ENCODE measurements at regions not wholly inside any gene's neighbourhood (a gene's known extent, or its start where the extent isn't known, plus 50 kb on each side); places are given as distances from the start of the nearest gene placed in this dataset.
A peak's percentile ranks its signal among the peaks of the same experiment; 100 is the strongest.
"Not testable (repeated sequence)": the region's sequence is repeated elsewhere in the genome, so short reads cannot be mapped to it uniquely, and the experiment has no call there.

DNA sequence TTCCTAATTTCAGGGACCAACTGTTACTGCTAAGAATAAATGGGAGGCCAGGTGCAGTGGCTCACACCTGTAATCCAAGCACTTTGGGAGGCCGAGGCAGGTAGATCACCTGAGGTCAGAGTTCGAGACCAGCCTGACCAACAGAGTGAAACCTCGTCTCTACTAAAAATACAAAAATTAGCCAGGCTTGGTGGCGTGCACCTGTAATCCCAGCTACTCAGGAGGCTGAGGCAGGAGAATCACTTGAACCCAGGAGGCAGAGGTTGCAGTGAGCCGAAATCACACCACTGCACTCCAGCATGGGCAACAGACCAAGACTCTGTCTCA, 95.6 kb upstream of the CHD2 start:
- DNase-seq (ENCODE audit: low spot score): not testable (repeated sequence)

DNA sequence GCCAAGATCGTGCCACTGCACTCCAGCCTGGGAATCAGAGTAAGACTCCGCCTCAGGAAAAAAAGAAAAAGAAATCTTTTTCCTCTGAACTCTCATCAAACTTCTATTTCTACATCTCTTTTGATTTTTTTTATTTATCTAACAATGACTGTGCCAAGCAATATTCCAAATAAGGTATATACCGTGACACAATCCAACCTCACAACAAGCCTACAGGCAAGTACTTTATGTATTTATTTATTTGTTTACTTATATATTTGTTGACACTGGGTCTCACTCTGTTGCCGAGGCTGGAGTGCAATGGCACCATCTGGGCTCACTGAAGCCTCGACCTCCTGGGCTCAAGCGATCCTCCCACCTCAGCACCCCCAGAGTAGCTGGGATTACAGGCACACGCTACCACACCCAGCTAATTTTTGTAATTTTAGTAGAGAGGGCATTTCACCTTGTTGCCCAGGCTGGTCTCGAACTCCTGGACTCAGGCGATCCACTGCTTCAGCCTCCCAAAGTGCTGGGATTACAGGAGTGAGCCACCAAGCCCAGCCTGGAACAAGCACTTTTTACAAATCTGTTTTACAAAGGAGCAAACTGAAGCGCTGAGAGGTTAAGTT, 94.9 kb upstream of the CHD2 start:
- DNase-seq (ENCODE audit: low spot score): no peak

DNA sequence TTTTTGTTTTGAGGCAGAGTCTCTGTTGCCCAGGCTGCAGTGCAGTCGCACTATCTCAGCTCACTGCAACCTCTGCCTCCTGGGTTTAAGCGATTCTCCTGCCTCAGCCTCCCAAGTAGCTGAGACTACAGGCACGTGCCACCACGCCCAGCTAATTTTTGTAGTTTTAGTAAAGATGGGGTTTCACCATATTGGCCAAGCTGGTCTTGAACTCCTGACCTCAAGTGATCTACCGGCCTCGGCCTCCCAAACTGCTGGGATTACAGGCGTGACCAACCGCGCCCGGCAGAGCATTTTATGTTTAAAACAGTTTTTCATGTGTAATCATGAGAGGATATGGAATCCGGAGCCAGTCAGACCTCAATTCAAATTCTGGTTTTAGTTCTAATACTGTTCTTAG, 94.0 kb upstream of the CHD2 start:
- not testable (repeated sequence) for DNase-seq (ENCODE audit: low spot score)

DNA sequence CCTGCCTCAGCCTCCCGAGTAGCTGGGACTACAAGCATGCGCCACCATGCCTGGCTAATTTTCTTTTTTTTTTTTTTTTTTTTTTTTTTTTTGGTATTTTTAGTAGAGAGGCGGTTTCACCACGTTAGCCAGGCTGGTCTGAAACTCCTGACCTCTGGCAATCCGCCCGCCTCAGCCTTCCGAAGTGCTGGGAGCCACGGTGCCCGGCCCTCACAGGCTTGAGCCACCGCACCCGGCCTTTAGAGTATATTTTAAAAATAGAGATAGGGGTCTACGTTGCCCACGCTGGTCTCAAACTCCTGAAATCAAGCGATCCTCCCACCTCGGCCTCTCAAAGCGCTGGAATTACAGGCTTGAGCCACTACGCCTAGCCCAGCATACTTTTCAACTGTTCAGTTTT, 93.4 kb upstream of the CHD2 start:
- no peak for DNase-seq (ENCODE audit: low spot score)

DNA sequence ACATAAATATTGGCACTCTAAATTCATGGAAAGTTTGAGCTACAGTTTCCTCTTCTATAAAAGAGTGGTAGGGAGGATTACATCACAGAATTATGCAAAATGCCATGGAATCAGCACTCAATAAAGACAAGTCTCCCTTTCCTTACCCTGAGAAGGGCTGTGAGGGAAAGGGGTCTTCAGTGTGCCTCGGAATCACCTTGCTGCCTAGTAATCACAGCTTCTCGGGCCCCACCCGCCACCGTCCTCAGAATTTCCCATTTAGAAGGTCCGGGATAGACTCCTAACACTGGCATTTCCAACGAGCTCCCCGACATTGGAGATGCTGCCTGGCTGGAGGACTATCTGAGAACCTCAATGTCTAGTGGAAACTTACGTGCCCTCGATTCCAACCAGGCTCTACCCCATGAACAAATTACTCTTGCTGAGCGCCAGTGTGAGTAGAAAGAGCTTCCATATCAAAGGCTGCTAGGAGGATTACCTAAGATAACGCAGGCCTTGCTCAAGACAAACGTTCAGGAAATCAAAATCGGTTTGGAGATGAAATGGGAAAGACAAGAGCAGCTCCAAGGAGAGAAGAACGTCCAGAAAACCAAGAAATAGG, 92.1 kb upstream of the CHD2 start:
- DNase-seq (ENCODE audit: low spot score): no peak

DNA sequence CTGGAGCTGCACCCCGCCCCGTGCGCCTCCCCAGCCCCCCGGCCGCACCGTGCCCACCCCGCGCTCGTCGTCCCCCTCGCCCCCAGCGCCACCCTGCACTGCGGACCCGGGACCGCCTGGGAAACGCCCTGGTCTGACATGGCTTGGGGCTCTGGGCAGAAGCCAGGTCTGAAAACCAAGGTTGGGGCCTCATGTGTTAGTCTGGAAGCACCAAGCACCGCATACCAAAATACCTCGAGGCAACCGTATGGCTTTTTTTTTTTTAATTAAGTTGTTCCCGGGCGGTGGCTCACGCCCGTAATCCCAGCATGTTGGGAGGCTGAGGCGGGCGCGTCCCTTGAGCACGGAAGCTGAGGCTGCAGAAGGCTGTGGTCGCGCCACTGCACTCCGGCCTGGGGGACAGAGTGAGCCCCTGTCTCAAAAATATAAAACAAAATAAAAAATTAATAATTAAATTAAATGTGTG, 91.5 kb upstream of the CHD2 start:
- DNase-seq (ENCODE audit: low spot score): peak; percentile 68

DNA sequence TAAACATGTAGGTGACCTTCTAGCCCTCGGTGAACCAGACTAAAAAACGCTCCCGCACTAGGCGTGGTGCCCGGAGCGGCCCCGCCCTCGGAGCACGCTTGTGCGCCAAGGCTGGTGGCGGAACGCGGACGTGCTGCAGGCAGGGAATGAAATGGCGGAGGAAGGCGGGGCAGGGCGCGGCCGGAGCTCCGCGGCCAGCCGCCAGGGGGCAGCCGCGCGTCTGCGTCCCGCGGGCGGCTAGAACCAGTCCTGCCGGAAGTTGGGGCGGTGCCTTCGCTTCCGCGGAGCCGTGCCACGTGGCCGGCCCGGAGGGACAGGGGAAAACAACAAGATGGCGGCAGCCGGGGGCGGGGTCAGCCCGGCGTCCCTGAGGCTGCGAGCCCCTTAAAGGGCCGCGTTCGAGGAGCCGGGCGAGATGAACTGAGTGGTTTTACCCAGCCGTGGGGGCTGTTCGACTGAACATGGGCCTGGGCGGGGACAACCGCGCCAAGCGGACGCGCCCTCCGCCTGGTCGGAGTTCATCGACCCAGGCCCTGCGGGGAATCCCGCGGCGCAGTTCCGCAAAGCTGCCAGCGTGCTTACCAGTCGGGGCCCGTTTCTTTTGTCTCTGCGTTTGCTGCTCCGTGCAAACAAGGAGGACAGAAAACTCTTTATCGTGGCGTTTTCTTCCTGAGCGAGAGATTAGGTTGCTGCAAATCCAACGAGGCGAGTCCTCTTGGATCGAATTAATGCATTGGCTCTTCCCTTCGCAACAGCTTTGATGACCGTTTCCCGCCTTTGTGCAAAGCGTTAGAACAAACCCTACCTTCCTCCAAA, 90.9 kb upstream of the CHD2 start:
- DNase-seq (ENCODE audit: low spot score): peak; percentile 96

DNA sequence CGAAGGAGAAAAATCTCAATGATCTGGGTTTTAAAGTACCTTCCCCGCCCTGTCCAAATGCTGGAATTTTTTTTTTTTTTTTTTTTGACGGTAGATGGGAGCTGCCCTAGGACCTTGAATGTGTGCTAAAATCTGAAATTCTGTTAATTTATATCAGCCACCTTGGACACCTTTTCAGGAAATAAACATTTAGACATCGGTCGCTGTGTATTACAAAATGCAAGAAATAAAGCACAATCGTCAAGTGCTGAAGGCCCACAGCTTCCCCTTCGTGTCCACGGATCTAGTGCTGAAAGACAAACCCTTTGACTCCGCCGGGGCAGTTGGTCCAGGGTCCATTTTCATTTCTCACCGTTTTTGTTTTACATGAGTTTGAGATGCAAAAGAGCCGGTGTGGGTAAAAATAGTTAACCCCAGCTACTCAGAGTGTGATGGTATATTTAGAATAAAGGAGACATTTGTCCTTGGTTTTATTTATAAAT, 90.2 kb upstream of the CHD2 start:
- peak; percentile 30 for DNase-seq (ENCODE audit: low spot score)

DNA sequence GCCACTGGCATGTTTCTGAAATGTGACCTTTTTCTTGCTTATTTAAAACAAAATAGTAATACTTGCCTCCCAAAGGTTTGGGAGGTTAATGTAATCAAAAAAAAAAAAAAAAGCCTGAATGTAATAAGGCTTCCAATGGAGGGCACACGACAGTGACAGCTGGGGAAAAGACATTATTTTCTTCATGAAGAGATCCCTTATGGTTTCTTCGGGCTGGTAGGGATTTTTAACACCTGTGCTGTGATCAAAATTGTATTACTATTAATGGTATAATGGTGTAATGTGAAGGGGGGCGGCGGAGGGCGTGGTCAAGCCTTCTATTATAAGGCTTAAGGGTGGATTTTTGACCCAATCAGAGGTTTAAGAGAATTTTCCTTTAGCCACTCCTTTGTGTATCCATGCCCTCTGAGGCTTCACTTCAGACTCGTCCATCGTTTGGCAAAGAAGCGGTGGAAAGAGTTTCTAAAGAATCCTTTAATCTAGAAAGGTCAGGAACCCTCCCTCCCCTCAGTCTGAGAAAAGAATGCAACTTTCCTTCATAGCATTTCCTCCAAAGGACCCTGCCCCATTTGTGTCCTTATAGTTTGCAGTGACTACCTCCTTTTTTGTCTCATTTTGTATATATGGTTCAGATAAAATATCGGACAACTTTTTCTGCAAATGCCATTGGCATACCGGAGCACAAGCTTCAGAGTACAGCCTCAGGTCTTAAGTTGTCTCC, 89.5 kb upstream of the CHD2 start:
- peak; percentile 58 for DNase-seq (ENCODE audit: low spot score)

DNA sequence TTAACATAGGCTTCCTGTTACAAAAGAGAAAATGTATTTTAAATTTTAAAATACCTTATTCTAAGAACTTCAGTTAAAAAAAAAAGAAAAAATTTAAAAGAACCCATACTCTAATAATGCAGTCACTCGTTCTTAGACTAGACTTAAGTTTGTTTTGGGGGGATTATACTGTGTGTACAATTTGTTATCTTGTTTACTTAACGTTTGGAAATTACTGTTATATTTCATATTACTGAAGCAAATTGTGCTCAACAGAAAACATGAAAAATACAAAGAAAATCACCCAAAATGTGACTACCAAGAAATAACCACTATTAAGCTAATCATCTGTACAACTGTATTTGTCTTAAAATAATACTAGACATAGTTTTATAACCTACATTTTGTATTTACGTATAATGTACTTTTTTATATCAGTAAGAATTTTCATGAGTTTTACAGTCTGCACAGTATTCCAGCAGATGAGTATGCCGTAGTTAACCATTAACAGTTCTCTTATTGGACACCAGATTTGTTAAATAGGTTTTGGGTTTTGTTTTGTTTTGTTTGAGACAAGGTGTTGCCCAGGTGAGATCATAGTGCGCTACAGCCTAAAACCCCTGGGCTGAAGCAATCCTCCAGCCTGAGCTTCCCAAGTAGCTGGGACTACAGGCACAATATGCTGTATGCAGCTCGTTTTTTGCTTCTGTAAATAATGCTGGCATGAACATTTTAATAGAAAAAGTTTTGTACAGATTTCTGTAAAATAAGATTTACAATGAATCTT, 88.8 kb upstream of the CHD2 start:
- DNase-seq (ENCODE audit: low spot score): no peak

DNA sequence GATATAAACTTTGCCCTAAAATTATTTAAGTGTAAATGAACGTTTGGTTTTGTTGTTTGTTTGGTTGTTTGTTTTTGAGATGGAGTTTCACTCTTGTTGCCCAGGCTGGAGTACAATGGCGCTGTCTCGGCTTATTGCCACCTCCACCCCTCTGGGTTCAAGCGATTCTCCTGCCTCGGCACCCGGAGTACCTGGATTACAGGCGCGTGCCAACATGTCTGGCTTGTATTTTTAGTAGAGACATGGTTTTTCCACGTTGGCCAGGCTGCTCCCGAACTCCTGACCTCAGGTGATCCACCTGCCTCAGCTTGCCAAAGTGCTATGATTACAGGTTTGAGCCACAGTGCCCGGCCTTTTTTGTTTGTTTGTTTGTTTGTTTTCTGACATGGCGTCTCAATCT, 87.9 kb upstream of the CHD2 start:
- DNase-seq (ENCODE audit: low spot score): no peak

DNA sequence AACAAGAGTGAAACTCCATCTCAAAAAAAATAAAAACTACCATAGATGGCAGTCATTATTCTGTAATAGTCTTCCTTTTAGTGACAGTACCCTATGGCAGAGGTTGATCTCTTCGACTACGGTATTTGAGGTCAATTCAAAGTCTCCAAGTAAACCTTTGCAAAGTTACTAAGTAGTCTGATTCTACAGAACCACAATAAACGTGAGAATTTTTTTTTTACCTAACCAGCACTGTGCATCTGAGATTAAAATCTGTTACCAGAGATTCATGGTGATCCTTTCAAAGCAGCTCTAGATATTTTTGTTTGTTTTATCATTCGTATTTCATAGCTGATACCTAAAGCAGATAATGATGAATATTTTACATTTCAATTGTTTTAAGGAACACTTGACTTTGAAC, 86.6 kb upstream of the CHD2 start:
- DNase-seq (ENCODE audit: low spot score): no peak

DNA sequence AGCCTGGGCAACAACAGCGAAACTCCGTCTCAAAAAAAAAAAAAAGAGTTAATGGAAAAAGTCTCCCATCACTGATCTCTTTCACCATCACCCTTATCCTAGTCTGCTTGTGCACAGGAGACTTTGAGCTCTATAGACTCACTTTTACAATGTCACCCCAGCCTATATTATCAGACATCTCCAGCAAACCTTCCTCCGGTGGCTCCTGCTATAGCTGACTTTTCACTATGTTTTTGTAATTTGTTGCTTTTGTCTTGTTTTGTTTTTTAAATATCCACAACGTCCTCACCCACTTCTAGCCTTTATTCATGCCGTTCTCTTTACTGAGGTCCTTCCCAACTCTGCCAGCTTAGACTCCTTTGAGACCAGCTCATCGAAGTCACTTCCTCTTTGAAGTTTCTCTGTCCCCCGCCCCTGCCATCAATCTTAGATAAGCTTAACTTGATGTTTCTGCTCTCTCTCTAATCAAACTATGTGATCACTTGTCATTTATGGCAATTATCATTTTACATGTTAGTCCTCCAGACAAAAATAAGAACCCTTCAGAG, 82.7 kb upstream of the CHD2 start:
- DNase-seq (ENCODE audit: low spot score): no peak

DNA sequence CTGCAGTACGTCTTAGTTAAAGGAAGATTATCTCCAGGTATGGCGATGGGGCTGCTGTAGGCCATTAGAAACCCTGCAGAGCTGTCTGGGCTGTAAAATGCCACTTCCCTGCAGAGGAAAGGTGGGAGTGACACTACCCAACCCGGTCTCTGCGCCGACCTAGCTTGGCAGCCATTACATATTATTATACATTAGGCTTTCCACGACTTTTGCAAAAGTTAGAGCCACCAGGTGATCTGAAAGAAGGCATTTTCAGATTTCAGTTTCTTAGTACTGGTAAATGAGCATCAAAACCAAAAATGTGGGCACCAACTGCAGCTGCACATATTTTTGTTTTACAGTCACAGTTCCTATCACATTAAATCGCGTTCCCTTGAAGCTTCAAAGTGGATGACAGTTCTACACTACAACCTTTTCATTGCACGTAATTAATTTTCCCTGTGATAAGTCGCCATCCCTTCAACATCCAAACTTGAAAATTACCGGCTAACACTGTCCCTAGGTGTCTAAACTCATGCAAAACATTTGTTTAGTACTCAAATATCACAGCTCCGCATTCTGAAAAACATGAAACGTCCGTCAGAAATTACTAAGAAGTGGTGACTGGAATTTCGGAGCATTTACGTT, 81.4 kb upstream of the CHD2 start:
- DNase-seq (ENCODE audit: low spot score): no peak

DNA sequence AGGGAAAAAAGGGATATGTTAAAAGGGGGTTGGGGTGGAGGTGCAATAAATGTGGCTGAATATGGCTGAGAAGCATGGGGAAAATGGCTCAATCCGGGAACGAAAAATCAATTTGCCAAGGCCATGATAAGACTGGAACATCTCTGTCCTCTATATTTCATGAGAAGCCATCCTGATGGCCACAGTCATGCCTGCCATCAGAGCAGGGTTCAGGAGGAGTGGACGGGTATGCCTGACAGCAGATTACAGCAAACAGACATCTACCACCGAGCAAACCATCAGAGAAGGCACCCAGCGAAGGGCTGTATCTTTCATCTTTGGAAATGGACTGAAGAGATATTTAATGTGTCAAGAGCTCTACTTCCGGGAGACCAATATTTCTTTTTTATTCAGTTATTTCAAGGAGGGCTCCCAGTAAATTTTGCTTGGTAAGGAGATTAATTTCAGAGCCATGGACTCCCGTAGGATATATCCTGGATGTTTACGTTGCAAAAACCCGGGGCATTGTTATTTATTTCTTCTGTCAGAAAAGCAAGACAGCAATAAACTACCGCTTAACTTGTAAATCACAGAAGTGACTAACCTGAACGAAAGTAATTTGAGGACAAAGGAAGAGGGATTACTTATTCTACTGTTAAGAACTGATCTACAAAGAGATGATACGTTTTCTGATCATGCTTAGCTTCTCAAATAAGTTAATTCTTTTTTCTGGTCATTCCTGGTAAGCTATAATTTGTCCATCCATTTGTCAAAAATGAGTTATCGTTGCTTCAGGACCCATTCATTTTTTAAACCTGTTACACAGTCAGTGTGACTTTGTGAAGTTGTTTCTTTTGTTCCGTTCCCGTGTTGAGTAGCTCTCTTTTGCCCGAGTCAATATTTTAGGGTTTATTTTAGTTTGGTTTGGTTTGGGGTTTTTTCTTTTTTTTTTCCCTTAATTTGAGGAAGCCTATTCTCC, 80.6 kb upstream of the CHD2 start:
- no peak for DNase-seq (ENCODE audit: low spot score)

DNA sequence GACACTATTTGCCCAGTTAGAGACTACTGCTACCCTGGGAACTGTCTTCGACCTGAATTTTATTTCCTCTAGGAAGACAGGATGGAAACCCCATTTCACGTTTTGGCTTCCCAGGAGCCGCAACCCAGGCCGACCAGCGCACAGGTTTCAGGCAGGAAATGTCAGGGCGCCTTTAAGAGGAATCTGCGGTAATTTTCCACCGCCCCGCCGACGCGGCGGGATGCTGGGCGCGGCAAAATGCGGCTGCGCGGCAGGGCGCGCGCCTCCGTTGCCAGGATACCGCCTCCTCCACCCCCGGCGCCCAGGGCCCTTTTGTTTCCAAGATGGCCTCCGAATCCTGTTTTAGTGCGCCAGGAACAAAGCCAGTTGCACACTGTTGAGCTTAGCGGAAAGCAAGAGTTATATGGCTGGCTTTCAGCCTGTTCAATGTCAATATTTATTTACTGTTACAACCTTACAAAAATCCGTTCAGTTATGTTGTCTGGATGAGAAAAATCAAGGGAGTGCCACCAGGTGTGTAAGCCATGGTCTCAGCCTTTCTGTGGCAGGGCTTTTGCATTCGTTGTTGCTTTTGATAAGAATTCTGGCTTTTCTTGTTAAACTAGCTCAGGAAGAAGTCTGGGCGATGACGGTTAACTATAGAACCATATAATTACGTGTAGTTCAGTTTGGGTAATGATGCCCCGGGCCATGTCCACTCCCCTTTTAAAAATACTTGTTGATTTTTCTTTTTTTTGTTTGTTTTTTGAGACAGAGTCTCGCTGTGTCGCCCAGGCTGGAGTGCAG, 79.7 kb upstream of the CHD2 start:
- peak; percentile 99 for DNase-seq (ENCODE audit: low spot score)

DNA sequence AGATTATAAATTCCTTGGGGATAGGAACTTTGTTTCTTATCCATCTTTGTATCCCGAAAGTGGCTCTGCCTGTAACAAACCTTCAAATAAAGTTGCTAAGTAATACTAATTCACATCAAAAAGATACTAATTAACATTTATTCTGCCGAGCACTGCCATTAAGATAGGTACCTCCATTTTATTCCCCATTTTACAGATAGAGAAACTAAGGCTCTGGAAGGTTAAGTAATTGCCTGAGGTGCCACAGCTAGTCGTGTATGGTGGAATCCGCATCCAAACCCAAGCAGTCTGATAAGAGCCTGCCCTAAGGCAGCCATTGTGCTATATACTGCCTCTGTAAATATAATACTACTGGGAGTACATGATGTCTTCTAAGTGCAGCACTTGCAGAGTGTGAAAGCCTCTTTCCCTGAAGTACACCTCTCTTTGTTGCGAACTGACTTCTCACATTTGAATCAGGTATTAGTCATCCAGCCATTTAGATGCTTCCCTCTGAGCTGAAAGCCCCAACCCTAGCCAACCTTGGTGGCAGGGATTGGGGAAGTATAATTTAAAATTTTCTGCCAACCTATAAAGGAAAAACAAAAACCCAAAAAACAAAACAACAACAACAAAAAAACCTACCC, 78.5 kb upstream of the CHD2 start:
- DNase-seq (ENCODE audit: low spot score): no peak

All from AG20443 (cell line).